ENCODE measurements at regions not wholly inside any gene's neighbourhood (a gene's known extent, or its start where the extent isn't known, plus 50 kb on each side); places are given as distances from the start of the nearest gene placed in this dataset.

GRCh38 chr9:116057371-116057770, 96.2 kb upstream of the PAPPA start:
- intact Hi-C loops (cut with DNase I): no loop called here
- Histone ChIP-seq H3K27me3 (no peaks in the 10 kb centered on the region), H3K27ac (no peak overlapping the region), H3K36me3 (no peaks in the 10 kb centered on the region), H3K4me1 (no peaks in the 10 kb centered on the region), H3K4me3 (no peak overlapping the region), H3K9me3 (no peaks in the 10 kb centered on the region)
- DNase-seq (no peak), ATAC-seq (no peak)
- TF ChIP-seq CTCF (IDR thresholded peaks at IDR 0.05): no peak

- H3K27ac ChIP-seq: no peak overlapping the region
- no peaks in the 10 kb centered on the region for H3K27me3 ChIP-seq
- H3K4me3 ChIP-seq: no peak overlapping the region
- ATAC-seq (no peak), DNase-seq (no peak)
- intact Hi-C loops (cut with DNase I): no loop called here
- no peaks in the 10 kb centered on the region for H3K9me3 ChIP-seq
- TF ChIP-seq CTCF (IDR thresholded peaks at IDR 0.05): no peak
- no peaks in the 10 kb centered on the region for H3K4me1 ChIP-seq
- no peaks in the 10 kb centered on the region for H3K36me3 ChIP-seq
Observed at GRCh38 chr9:116058421-116058820, 95.2 kb upstream of the PAPPA start.

- DNase-seq (no peak), ATAC-seq (no peak)
- TF ChIP-seq CTCF (IDR thresholded peaks at IDR 0.05): no peak
- no peaks in the 10 kb centered on the region for H3K9me3 ChIP-seq
- no peaks in the 10 kb centered on the region for H3K36me3 ChIP-seq
- H3K4me1 ChIP-seq: no peaks in the 10 kb centered on the region
- intact Hi-C loops (cut with DNase I): no loop called here
- no peak overlapping the region for H3K4me3 ChIP-seq
- no peak overlapping the region for H3K27ac ChIP-seq
- no peaks in the 10 kb centered on the region for H3K27me3 ChIP-seq
Observed at GRCh38 chr9:116059466-116059865, 94.1 kb upstream of the PAPPA start.

GRCh38 chr9:116060631-116061030, 93.0 kb upstream of the PAPPA start:
- no peak overlapping the region for H3K27ac ChIP-seq
- intact Hi-C loops (cut with DNase I): no loop called here
- no peaks in the 10 kb centered on the region for H3K27me3 ChIP-seq
- ATAC-seq: no peak
- H3K36me3 ChIP-seq: no peaks in the 10 kb centered on the region
- no peak overlapping the region for H3K4me3 ChIP-seq
- H3K4me1 ChIP-seq: no peaks in the 10 kb centered on the region
- no peaks in the 10 kb centered on the region for H3K9me3 ChIP-seq
- no peak for DNase-seq
- no peak for TF ChIP-seq CTCF (IDR thresholded peaks at IDR 0.05)

GRCh38 chr9:116061546-116062205, 91.9 kb upstream of the PAPPA start:
- Histone ChIP-seq H3K27ac (no peak overlapping the region), H3K4me1 (no peaks in the 10 kb centered on the region), H3K4me3 (no peak overlapping the region), H3K27me3 (no peaks in the 10 kb centered on the region), H3K9me3 (no peaks in the 10 kb centered on the region), H3K36me3 (no peaks in the 10 kb centered on the region)
- no peak for DNase-seq
- intact Hi-C loops (cut with DNase I): no loop called here
- TF ChIP-seq CTCF (IDR thresholded peaks at IDR 0.05): no peak
- ATAC-seq: no peak

- intact Hi-C loops (cut with DNase I): no loop called here
- DNase-seq: no peak
- no peak for ATAC-seq
- Histone ChIP-seq H3K4me3 (no peak overlapping the region), H3K36me3 (no peaks in the 10 kb centered on the region), H3K9me3 (no peaks in the 10 kb centered on the region), H3K27me3 (no peaks in the 10 kb centered on the region), H3K27ac (no peak overlapping the region), H3K4me1 (no peaks in the 10 kb centered on the region)
- TF ChIP-seq CTCF (IDR thresholded peaks at IDR 0.05): no peak
Observed at GRCh38 chr9:116062206-116062550, 91.4 kb upstream of the PAPPA start.

Measured in upper lobe of right lung (tissue), 1 donor.